ENCODE measurements at regions not wholly inside any gene's neighbourhood (a gene's known extent, or its start where the extent isn't known, plus 50 kb on each side); places are given as distances from the start of the nearest gene placed in this dataset.

DNA sequence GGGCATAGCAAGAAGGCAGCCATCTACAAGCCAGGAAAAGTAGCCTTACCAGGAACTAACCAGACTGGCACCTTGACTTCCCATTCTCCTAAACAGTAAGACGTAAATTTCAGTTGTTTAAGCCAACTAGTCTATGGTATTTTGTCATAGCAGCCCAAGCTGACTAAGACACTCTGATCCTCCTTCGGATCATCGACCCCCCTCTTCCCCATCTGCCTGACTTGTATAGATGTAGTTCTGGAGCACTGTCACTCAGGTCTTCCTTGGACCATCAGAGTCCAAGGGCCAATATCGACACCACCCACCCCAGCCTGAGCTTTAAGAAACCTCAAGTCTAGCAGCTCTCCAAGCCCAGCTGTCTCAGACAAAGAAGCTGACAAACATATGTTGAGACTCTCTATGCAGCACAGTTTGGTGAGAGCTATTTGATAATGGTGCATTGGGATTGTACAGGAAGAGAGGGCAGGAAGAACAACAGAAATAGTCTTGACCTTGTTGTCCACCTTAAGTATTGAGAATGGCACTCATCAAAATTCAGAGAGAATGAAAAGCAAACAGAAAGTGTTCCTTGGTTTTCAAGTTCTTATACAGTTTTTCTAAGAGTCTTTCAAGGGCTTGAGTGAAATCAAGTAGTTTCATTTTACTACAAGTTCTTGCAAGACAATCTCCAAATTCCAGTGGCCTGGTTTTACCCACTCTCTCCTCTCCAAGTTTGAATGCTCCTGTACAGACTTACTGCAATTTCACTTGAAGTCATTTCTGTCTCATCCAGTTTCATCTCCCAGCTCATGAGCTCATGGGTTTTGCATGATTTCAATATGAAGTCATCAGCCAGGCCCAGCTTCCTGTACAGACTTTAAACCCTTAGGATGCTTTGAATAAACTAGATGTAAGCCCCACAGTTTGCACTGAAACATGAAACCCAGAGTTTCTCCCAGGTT lies 122.3 kb upstream of the RAI14 start:
- H3K27ac Mint-ChIP-seq: no peak overlapping the region

DNA sequence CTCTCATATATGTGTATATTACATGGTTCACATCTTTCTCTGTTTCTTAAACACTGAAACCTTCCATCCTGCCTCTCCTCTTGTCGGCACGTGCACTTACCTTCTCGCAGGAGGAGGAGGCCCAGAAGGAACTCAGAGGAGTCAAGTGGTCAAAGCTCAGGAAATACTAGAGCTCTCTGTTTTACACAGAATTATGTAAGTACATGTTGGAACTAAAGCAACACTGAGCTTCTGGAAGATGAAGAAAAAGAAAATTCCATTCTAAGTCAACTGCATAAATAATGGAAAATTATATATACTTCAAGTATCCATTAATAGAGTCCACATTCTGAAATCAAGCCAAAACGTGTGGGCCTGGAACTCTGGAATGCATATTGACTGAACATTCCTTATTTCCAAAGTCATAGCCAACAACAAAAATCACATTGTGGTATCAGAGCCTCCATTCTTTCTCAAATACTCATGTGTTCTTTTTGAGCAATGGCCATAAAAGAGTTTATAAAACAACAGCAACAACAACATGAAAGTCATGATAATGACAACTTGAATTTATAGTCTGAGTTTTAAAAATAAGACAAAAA lies 121.5 kb upstream of the RAI14 start:
- H3K4me3 Mint-ChIP-seq: no peak overlapping the region
- DNase-seq (ENCODE audit: low spot score): no peak
- H3K4me1 Mint-ChIP-seq: peaks cover 32% of the 10 kb centered on the region
- no peak overlapping the region for H3K27ac Mint-ChIP-seq
- no peaks in the 10 kb centered on the region for H3K27me3 Mint-ChIP-seq (ENCODE audit: low read depth)
- POLR2A ChIA-PET: no interaction called here
- CTCF ChIA-PET: no interaction called here
- H3K9me3 Mint-ChIP-seq: peaks cover 3% of the 10 kb centered on the region; the same call in 1 of the 2 replicates
- TF ChIP-seq, protein P1, sequence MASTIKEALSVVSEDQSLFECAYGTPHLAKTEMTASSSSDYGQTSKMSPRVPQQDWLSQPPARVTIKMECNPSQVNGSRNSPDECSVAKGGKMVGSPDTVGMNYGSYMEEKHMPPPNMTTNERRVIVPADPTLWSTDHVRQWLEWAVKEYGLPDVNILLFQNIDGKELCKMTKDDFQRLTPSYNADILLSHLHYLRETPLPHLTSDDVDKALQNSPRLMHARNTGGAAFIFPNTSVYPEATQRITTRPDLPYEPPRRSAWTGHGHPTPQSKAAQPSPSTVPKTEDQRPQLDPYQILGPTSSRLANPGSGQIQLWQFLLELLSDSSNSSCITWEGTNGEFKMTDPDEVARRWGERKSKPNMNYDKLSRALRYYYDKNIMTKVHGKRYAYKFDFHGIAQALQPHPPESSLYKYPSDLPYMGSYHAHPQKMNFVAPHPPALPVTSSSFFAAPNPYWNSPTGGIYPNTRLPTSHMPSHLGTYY (CRISPR knock-in tag; IDR thresholded peaks at IDR 0.05): no peak
- ATAC-seq: no peak
- no peaks in the 10 kb centered on the region for H3K36me3 Mint-ChIP-seq

More for the DNA sequence above, 122.3 kb upstream of the RAI14 start:
- no peak overlapping the region for H3K4me3 Mint-ChIP-seq
- ATAC-seq (no peak), DNase-seq (ENCODE audit: low spot score) (no peak)
- H3K9me3 Mint-ChIP-seq: peaks cover 3% of the 10 kb centered on the region; the same call in 1 of the 2 replicates
- no peaks in the 10 kb centered on the region for H3K27me3 Mint-ChIP-seq (ENCODE audit: low read depth)
- no peaks in the 10 kb centered on the region for H3K36me3 Mint-ChIP-seq
- TF ChIP-seq, protein P2, sequence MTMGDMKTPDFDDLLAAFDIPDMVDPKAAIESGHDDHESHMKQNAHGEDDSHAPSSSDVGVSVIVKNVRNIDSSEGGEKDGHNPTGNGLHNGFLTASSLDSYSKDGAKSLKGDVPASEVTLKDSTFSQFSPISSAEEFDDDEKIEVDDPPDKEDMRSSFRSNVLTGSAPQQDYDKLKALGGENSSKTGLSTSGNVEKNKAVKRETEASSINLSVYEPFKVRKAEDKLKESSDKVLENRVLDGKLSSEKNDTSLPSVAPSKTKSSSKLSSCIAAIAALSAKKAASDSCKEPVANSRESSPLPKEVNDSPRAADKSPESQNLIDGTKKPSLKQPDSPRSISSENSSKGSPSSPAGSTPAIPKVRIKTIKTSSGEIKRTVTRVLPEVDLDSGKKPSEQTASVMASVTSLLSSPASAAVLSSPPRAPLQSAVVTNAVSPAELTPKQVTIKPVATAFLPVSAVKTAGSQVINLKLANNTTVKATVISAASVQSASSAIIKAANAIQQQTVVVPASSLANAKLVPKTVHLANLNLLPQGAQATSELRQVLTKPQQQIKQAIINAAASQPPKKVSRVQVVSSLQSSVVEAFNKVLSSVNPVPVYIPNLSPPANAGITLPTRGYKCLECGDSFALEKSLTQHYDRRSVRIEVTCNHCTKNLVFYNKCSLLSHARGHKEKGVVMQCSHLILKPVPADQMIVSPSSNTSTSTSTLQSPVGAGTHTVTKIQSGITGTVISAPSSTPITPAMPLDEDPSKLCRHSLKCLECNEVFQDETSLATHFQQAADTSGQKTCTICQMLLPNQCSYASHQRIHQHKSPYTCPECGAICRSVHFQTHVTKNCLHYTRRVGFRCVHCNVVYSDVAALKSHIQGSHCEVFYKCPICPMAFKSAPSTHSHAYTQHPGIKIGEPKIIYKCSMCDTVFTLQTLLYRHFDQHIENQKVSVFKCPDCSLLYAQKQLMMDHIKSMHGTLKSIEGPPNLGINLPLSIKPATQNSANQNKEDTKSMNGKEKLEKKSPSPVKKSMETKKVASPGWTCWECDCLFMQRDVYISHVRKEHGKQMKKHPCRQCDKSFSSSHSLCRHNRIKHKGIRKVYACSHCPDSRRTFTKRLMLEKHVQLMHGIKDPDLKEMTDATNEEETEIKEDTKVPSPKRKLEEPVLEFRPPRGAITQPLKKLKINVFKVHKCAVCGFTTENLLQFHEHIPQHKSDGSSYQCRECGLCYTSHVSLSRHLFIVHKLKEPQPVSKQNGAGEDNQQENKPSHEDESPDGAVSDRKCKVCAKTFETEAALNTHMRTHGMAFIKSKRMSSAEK (CRISPR knock-in tag; IDR thresholded peaks at IDR 0.05; ENCODE audit: borderline replicate concordance): no peak
- TF ChIP-seq ZNF219 (CRISPR knock-in tag; IDR thresholded peaks at IDR 0.05; ENCODE audit: borderline replicate concordance): no peak
- TF ChIP-seq OVOL2 (CRISPR knock-in tag; IDR thresholded peaks at IDR 0.05; ENCODE audit: borderline replicate concordance): no peak
- TF ChIP-seq NR1H2 (CRISPR knock-in tag; IDR thresholded peaks at IDR 0.05): no peak
- TF ChIP-seq MXD4 (CRISPR knock-in tag; IDR thresholded peaks at IDR 0.05; ENCODE audit: borderline replicate concordance): no peak
- TF ChIP-seq, protein P3, sequence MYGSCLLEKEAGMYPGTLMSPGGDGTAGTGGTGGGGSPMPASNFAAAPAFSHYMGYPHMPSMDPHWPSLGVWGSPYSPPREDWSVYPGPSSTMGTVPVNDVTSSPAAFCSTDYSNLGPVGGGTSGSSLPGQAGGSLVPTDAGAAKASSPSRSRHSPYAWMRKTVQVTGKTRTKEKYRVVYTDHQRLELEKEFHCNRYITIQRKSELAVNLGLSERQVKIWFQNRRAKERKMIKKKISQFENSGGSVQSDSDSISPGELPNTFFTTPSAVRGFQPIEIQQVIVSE (CRISPR knock-in tag; IDR thresholded peaks at IDR 0.05; ENCODE audit: borderline replicate concordance): no peak
- TF ChIP-seq, protein P4, sequence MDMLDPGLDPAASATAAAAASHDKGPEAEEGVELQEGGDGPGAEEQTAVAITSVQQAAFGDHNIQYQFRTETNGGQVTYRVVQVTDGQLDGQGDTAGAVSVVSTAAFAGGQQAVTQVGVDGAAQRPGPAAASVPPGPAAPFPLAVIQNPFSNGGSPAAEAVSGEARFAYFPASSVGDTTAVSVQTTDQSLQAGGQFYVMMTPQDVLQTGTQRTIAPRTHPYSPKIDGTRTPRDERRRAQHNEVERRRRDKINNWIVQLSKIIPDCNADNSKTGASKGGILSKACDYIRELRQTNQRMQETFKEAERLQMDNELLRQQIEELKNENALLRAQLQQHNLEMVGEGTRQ (CRISPR knock-in tag; IDR thresholded peaks at IDR 0.05): no peak
- no peak for TF ChIP-seq SMAD4 (CRISPR knock-in tag; IDR thresholded peaks at IDR 0.05)
- no peak for TF ChIP-seq NFYB (CRISPR knock-in tag; conservative IDR thresholded peaks at IDR 0.05; ENCODE audit: low read depth)
- TF ChIP-seq EMX1 (CRISPR knock-in tag; IDR thresholded peaks at IDR 0.05): no peak
- POLR2A ChIA-PET: no interaction called here
- peaks cover 27% of the 10 kb centered on the region for H3K4me1 Mint-ChIP-seq
- CTCF ChIA-PET: no interaction called here

DNA sequence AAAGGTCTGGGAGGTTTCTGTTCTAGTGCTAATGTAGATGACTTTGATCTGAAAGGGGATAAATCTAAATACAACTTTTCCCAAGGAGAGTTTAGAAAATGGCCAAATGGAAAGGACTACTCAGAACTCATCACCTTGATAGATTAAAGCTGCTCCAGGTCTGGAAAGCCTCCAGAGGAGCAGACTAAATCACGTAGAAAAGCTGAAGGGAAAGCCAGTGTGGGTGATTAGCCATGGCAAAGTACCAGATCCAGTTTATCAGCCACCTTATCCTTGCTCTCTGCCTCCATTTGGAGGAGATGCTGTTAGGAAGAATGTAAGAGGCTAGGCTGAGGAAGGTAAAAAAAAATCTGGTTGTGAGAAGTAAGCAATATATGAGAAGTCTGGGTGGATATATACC lies 120.7 kb upstream of the RAI14 start:
- ChIA-PET POLR2A (no interaction called here), CTCF (no interaction called here)
- H3K27me3 Mint-ChIP-seq (ENCODE audit: low read depth): no peaks in the 10 kb centered on the region
- H3K4me3 Mint-ChIP-seq: no peak overlapping the region
- H3K27ac Mint-ChIP-seq: no peak overlapping the region
- DNase-seq (ENCODE audit: low spot score) (no peak), ATAC-seq (no peak)
- peaks cover 35% of the 10 kb centered on the region for H3K4me1 Mint-ChIP-seq
- peaks cover 3% of the 10 kb centered on the region; the same call in 1 of the 2 replicates for H3K9me3 Mint-ChIP-seq
- no peaks in the 10 kb centered on the region for H3K36me3 Mint-ChIP-seq
- TF ChIP-seq GABPB1 (CRISPR knock-in tag; IDR thresholded peaks at IDR 0.05) (no peak), ZNF121 (CRISPR knock-in tag; IDR thresholded peaks at IDR 0.05) (no peak), NFATC4 (CRISPR knock-in tag; IDR thresholded peaks at IDR 0.05) (no peak), CREB1 (CRISPR knock-in tag; IDR thresholded peaks at IDR 0.05) (no peak), TEAD4 (CRISPR knock-in tag; IDR thresholded peaks at IDR 0.05) (no peak), ZNF671 (CRISPR knock-in tag; IDR thresholded peaks at IDR 0.05) (no peak), ZNF396 (CRISPR knock-in tag; IDR thresholded peaks at IDR 0.05; ENCODE audit: borderline replicate concordance) (no peak), ESRRA (CRISPR knock-in tag; IDR thresholded peaks at IDR 0.05; ENCODE audit: borderline replicate concordance) (no peak)
- TF ChIP-seq, protein P3 (CRISPR knock-in tag; IDR thresholded peaks at IDR 0.05; ENCODE audit: borderline replicate concordance): no peak
- TF ChIP-seq, protein P5, sequence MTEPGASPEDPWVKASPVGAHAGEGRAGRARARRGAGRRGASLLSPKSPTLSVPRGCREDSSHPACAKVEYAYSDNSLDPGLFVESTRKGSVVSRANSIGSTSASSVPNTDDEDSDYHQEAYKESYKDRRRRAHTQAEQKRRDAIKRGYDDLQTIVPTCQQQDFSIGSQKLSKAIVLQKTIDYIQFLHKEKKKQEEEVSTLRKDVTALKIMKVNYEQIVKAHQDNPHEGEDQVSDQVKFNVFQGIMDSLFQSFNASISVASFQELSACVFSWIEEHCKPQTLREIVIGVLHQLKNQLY (CRISPR knock-in tag; IDR thresholded peaks at IDR 0.05): no peak
- TF ChIP-seq, protein P6, sequence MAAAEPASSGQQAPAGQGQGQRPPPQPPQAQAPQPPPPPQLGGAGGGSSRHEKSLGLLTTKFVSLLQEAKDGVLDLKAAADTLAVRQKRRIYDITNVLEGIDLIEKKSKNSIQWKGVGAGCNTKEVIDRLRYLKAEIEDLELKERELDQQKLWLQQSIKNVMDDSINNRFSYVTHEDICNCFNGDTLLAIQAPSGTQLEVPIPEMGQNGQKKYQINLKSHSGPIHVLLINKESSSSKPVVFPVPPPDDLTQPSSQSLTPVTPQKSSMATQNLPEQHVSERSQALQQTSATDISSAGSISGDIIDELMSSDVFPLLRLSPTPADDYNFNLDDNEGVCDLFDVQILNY (CRISPR knock-in tag; IDR thresholded peaks at IDR 0.05): no peak
